ENCODE measurements at regions not wholly inside any gene's neighbourhood (a gene's known extent, or its start where the extent isn't known, plus 50 kb on each side); places are given as distances from the start of the nearest gene placed in this dataset.

DNA sequence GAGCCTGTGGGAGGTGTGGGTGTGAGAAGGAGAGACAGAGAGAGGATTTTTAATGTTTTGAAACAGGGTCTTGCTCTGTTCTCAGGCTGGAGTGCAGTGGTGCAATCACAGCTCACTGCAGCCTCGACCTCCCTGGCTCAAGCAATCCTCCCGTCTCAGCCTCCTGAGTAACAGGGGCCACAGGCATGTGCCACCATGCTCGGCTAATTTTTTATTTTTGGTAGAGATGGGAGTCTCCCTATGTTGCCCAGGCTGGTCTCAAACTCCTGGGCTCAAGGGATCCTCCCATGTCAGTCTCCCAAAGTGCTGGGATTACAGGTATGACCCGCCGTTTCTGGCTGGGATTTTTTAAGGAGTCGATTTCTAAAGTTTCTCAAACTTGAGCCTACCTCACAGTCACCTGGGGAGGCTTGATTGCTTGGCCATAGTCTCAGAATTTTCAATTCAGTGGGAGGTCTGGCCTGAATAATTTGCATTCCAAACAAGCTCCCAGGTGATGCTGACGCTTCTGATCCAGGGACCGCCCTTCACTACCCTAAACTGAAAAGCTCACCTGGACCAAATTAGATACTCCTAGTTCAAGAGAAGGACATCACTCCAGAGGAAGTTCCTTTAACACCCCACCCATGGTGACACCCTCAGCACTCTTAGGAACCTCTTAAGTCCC lies 70.8 kb upstream of the SLC1A4 start:
- intact Hi-C loops (cut with DNase I): loop anchor here (5.0 to 10.0 kb wide), 3 partner anchors 119 to 656 kb away; no protein-coding TSS in a partner anchor
- H3K9me3 ChIP-seq (replicated peaks in 1 of 3): no peaks in the 10 kb centered on the region
- no peaks in the 10 kb centered on the region for H3K36me3 ChIP-seq (replicated peaks in 1 of 2)
- H3K27ac ChIP-seq: peak overlapping the region in 3 of 5 donors; percentile 40 to 79 (median 70)
- TF ChIP-seq, protein P1, sequence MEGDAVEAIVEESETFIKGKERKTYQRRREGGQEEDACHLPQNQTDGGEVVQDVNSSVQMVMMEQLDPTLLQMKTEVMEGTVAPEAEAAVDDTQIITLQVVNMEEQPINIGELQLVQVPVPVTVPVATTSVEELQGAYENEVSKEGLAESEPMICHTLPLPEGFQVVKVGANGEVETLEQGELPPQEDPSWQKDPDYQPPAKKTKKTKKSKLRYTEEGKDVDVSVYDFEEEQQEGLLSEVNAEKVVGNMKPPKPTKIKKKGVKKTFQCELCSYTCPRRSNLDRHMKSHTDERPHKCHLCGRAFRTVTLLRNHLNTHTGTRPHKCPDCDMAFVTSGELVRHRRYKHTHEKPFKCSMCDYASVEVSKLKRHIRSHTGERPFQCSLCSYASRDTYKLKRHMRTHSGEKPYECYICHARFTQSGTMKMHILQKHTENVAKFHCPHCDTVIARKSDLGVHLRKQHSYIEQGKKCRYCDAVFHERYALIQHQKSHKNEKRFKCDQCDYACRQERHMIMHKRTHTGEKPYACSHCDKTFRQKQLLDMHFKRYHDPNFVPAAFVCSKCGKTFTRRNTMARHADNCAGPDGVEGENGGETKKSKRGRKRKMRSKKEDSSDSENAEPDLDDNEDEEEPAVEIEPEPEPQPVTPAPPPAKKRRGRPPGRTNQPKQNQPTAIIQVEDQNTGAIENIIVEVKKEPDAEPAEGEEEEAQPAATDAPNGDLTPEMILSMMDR (IDR thresholded peaks at IDR 0.05): no peak
- no peak for TF ChIP-seq POLR2A (IDR thresholded peaks at IDR 0.05)
- peaks cover 0 to 5% of the 10 kb centered on the region in 2 donors for H3K4me1 ChIP-seq (replicated peaks in 1 of 2)
- WGBS, 4 donors: 85 to 95% (median 87%) methylated on average over 6 to 8 of the region's 8 CpGs
- H3K4me3 ChIP-seq: peak overlapping the region in 1 of 4 donors; percentile 52
- H3K27me3 ChIP-seq: no peaks in the 10 kb centered on the region
- no peak for DNase-seq

DNA sequence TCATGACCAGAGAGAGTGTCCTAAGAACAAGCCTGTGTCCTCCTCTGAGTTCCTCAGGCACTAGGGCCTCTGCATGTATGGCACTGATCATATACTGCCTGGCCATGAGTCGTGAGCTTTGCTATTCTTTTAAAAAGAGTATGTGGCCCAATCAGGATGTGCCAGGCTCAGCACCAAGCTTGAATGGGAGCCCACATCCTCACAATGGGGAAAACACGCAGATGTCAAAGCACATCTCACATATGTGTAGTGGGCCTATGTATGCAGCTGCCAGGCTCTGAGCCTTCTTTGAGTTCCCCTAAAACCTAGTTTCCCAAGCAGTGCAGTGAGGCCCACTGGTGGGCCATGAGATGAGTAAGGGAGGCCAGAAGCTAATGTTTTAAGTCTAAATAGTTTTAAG lies 69.9 kb upstream of the SLC1A4 start:
- 98 to 100% (median 99%) methylated on average over 2 of the region's 2 CpGs for WGBS, 4 donors
- TF ChIP-seq, protein P1 (IDR thresholded peaks at IDR 0.05): no peak
- no peak for TF ChIP-seq POLR2A (IDR thresholded peaks at IDR 0.05)
- intact Hi-C loops (cut with DNase I): loop anchor here (5.0 to 10.0 kb wide), 3 partner anchors 118 to 656 kb away; no protein-coding TSS in a partner anchor
- Histone ChIP-seq H3K4me3 (no peak overlapping the region), H3K36me3 (replicated peaks in 1 of 2) (no peaks in the 10 kb centered on the region), H3K27me3 (no peaks in the 10 kb centered on the region), H3K27ac (no peak overlapping the region), H3K9me3 (replicated peaks in 1 of 3) (no peaks in the 10 kb centered on the region), H3K4me1 (replicated peaks in 1 of 2) (peaks cover 0 to 5% of the 10 kb centered on the region in 2 donors)
- no peak for DNase-seq

DNA sequence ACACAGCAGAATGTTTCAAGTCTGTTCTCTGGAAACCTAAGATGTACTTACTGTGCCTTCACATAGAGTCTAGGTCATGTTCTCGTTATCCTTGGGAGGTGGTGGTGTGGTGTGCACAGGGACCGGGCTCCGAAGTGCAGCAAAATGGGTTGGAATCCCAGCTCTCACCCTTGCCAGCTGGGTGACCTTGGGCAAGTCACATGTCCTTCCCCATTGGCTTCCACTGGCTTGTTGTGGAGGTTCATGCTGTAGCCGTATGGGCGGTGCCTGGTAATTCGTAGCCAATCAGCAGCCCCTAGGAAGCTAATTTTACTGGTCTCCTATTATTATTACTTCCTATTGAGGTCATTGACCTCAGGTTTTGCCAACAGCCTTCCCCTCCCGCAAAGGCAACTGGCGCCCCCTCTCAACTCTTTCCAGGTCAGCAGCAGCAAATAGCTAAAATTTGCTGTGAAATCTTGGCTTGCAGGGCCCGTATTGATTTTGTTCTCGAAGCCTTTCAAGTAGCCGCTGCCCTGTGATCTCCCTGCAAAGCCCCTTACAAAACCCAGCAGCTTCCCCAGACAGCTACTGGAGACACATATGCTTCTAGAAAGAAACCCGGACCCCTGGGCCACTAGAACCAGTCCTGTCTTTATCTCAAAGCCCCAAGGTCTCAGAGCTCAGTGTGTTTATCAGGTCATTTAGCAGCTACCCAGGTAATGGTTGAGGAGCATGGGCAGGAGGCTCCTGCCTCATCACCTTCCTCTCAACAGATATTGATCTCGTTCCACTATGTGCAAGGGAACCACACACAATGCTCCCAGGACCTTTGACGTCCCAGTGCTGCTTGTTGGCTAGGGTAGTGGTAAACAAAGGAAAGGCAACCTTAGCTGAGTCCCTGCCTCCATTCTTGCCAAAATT lies 66.5 kb upstream of the SLC1A4 start:
- 75 to 85% (median 83%) methylated on average over 12 to 14 of the region's 14 CpGs for WGBS, 4 donors
- Histone ChIP-seq H3K27me3 (no peaks in the 10 kb centered on the region), H3K9me3 (replicated peaks in 1 of 3) (no peaks in the 10 kb centered on the region), H3K36me3 (replicated peaks in 1 of 2) (no peaks in the 10 kb centered on the region), H3K27ac (no peak overlapping the region), H3K4me3 (no peak overlapping the region), H3K4me1 (replicated peaks in 1 of 2) (peaks cover 0 to 5% of the 10 kb centered on the region in 2 donors)
- TF ChIP-seq POLR2A (IDR thresholded peaks at IDR 0.05): no peak
- TF ChIP-seq, protein P1 (IDR thresholded peaks at IDR 0.05): no peak
- intact Hi-C loops (cut with DNase I): no loop called here
- peak in 3 of 7 donors; percentile 20 to 43 (median 29) for DNase-seq

DNA sequence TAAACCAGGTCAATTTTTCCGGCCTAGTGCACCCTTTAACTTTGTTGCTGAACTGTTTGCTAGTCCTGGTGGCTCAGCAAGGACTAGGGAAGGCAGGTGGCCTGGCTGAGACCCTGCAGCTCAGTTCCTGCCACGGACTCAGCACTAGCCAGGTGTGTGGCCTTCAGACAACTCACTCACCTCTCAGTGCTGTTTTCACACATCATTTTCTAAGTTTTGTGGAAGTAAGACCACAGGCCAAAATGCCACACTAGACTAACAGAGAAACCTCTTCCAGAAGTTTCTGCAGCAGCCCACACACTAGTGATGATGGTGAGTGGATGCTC lies 65.9 kb upstream of the SLC1A4 start:
- Histone ChIP-seq H3K4me1 (replicated peaks in 1 of 2) (no peaks in the 10 kb centered on the region), H3K27ac (no peak overlapping the region), H3K36me3 (replicated peaks in 1 of 2) (no peaks in the 10 kb centered on the region), H3K4me3 (no peak overlapping the region), H3K27me3 (no peaks in the 10 kb centered on the region), H3K9me3 (replicated peaks in 1 of 3) (no peaks in the 10 kb centered on the region)
- 87 to 91% (median 88%) methylated on average over 1 to 2 of the region's 2 CpGs for WGBS, 4 donors
- DNase-seq: no peak
- TF ChIP-seq, protein P1 (IDR thresholded peaks at IDR 0.05): no peak
- no peak for TF ChIP-seq POLR2A (IDR thresholded peaks at IDR 0.05)
- intact Hi-C loops (cut with DNase I): no loop called here
